B cell (primary cell): ENCODE measurements at regions not wholly inside any gene's neighbourhood (a gene's known extent, or its start where the extent isn't known, plus 50 kb on each side); places are given as distances from the start of the nearest gene placed in this dataset.

Source experiments
- ATAC-seq: fragments of 200-7000 bp; cut with Tn5 transposase; one replicate; pipeline ENCODE4 v1.10.0; 2021; ENCODE audit warnings: low read depth, mild to moderate bottlenecking, moderate number of reproducible peaks, moderate library complexity
- CTCF ChIA-PET: fragments of 350-600 bp; sonication (Branson Sonifier 250); formaldehyde crosslinking; loops from one replicate; lab custom pipeline; 2021; ENCODE audit warnings: antibody characterized with exemption, inconsistent platforms; lab: Charles Lee
- POLR2A ChIA-PET: fragments of 350-600 bp; sonication (Branson Sonifier 250); formaldehyde crosslinking; loops from one replicate; lab custom pipeline; 2021; ENCODE audit warnings: antibody characterized with exemption; lab: Charles Lee
- DNase-seq: peaks from one replicate; pipeline ENCODE4 v3.0.0; 2013
- H2AFZ ChIP-seq: 2 replicates; pipeline ENCODE4 v1.6.1; 2012; ENCODE audit warnings: mild to moderate bottlenecking, low read depth, low read length; ENCODE audit not compliant: insufficient read depth, poor library complexity, severe bottlenecking
- H3K27ac ChIP-seq, 2 donors: 1 replicate in 1 of 2; 2 replicates in 1 of 2; pipeline ENCODE4 v1.5.1; 2012 to 2013; ENCODE audit warnings: low read length in 2 of 2, mild to moderate bottlenecking in 2 of 2, moderate library complexity in 1 of 2
- H3K27me3 ChIP-seq, 4 experiments: fragments of 200-600 bp in 1 of 4; sonication (generic) in 1 of 4; replicated peaks in 1 of 4; 1 replicate in 2 of 4; 2 replicates in 2 of 4; pipeline versions ENCODE4 v1.6.1 to v1.7.0; 2013 to 2016; ENCODE audit warnings: low read length in 3 of 4, mild to moderate bottlenecking in 2 of 4, mixed read lengths in 1 of 4, moderate library complexity in 1 of 4; ENCODE audit not compliant: insufficient read depth in 4 of 4, control insufficient read depth in 3 of 4; ENCODE audit errors: control extremely low read depth in 1 of 4
- H3K36me3 ChIP-seq, 2 experiments: replicated peaks in 1 of 2; 1 replicate in 1 of 2; 2 replicates in 1 of 2; pipeline versions ENCODE4 v1.6.1 to v1.7.1; 2013; ENCODE audit warnings: low read length in 1 of 2; ENCODE audit not compliant: insufficient read depth in 2 of 2, control insufficient read depth in 1 of 2; ENCODE audit errors: control extremely low read depth in 1 of 2, extremely low read depth in 1 of 2
- H3K4me1 ChIP-seq, 2 donors: fragments of 200-600 bp in 1 of 2; sonication (generic) in 1 of 2; 1 replicate in 1 of 2; 2 replicates in 1 of 2; pipeline versions ENCODE4 v1.5.1 to v1.6.1; 2013 to 2017; ENCODE audit warnings: low read length in 2 of 2; ENCODE audit not compliant: control insufficient read depth in 2 of 2, insufficient read depth in 2 of 2
- H3K4me2 ChIP-seq: replicated peaks from 2 replicates; pipeline ENCODE3; 2012; ENCODE audit warnings: mild to moderate bottlenecking, low read depth, low read length; ENCODE audit not compliant: poor library complexity, severe bottlenecking
- H3K4me3 ChIP-seq, 5 experiments: fragments of 200-600 bp in 1 of 5; sonication (generic) in 1 of 5; 1 replicate in 3 of 5; 2 replicates in 2 of 5; pipeline versions ENCODE4 v1.5.1 to v1.7.0; 2011 to 2016; ENCODE audit warnings: low read length in 4 of 5, mild to moderate bottlenecking in 4 of 5, low read depth in 2 of 5, control low read depth in 1 of 5, moderate library complexity in 1 of 5; ENCODE audit not compliant: insufficient read depth in 1 of 5; ENCODE audit errors: control extremely low read depth in 1 of 5, extremely low read depth in 1 of 5
- H3K79me2 ChIP-seq: fragments of 200-600 bp; sonication (generic); one replicate; pipeline ENCODE4 v1.6.0; 2016; ENCODE audit warnings: low read length; ENCODE audit not compliant: control insufficient read depth, insufficient read depth
- H3K9ac ChIP-seq: fragments of 200-600 bp; sonication (generic); 2 replicates; pipeline ENCODE4 v1.6.1; 2017; ENCODE audit warnings: mild to moderate bottlenecking, low read length, moderate library complexity
- H3K9me3 ChIP-seq, 3 donors: one replicate each; pipeline versions ENCODE4 v1.6.1 to v1.7.1; 2013; ENCODE audit warnings: low read length in 2 of 3; ENCODE audit not compliant: control insufficient read depth in 2 of 3, insufficient read depth in 1 of 3; ENCODE audit errors: control extremely low read depth in 1 of 3
- H4K20me1 ChIP-seq: 2 replicates; pipeline ENCODE4 v1.6.0; 2012; ENCODE audit warnings: mild to moderate bottlenecking, low read length; ENCODE audit not compliant: insufficient read depth, control insufficient read depth, poor library complexity, severe bottlenecking
- H3K27ac Mint-ChIP-seq: one replicate; pipeline ENCODE4 v1.8.0; 2021; ENCODE audit warnings: mixed read lengths
- H3K27me3 Mint-ChIP-seq: one replicate; pipeline ENCODE4 v1.8.0; 2021; ENCODE audit warnings: mixed read lengths
- H3K4me1 Mint-ChIP-seq: one replicate; pipeline ENCODE4 v1.8.0; 2021; ENCODE audit warnings: mixed read lengths
- H3K4me3 Mint-ChIP-seq: one replicate; pipeline ENCODE4 v1.8.0; 2021; ENCODE audit warnings: mixed read lengths
- H3K9me3 Mint-ChIP-seq: one replicate; pipeline ENCODE4 v1.8.0; 2022; ENCODE audit warnings: mixed read lengths; ENCODE audit not compliant: insufficient read depth
- EZH2 ChIP-seq: IDR thresholded peaks from 2 replicates; pipeline ENCODE4 v1.6.1; 2012; ENCODE audit warnings: borderline replicate concordance, low read depth, mild to moderate bottlenecking, moderate library complexity, low read length; ENCODE audit not compliant: insufficient read depth, poor library complexity, severe bottlenecking
- WGBS: methylation state at CpG from one replicate; pipeline ENCODE4 v1.1.5; 2013; ENCODE audit warnings: missing lambda C conversion rate; ENCODE audit not compliant: insufficient coverage; 5-methylcytosine and 5-hydroxymethylcytosine counted together
- intact Hi-C: fragments of 100-400 bp; cut with micrococcal nuclease; formaldehyde crosslinking; loops from one replicate; pipeline ENCODE4 v1.10.0; 2022
- TF ChIP-seq, protein P1 (sequence below): fragments of 200-600 bp; IDR thresholded peaks from one replicate; pipeline ENCODE4 v1.8.0; 2022; ENCODE audit warnings: antibody characterized with exemption, mild to moderate bottlenecking

DNA sequence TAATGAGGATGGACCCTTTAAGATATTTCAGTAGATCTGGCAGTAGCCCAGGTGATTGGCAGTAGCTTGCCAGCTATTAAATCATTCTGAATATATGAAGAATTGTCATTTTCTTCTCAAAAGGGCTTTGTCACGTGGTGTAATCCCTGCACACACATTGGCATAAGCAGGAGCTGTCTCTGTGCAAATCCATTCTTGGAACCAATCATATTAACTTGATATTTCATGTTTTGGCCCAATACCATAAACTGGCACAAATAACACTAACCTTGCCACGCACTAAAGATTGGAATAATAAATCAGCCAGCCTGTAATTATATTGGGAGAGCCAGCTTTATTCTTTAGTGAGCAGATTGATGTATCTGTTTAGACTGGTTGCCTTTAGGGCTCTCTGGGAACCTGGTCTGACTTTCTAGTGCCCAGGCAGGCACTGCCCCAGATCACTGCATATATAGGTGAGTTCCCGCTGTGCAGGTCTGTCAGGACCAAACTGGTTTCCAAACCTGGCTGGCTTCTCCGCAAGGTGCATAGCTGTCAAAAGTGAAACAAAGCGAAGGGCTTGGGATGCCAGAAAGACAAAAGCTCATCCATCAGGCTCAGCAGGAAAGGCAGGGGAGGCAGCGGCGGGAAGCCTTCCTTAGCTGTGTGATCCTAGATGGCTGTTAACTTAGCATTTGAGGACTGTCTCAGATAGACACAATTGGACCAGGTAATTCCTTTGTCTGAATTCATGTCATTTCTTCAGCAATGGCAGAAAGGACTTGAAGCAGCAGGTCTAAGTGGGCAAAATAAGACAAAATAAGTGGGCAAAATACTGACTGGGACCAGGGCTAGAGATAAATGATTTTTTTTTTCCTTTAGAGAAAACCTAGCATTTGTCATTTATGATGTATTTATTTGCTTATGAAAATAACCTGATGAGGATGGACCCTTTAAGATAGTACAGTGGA, 128.8 kb upstream of the DYRK2 start:
- Histone ChIP-seq H3K9me3 (no peaks in the 10 kb centered on the region), H3K36me3 (no peaks in the 10 kb centered on the region), H3K27me3 (no peaks in the 10 kb centered on the region), H3K4me2 (no peak overlapping the region), H3K9ac (no peak overlapping the region), H4K20me1 (no peaks in the 10 kb centered on the region), H3K4me3 (no peak overlapping the region), H3K4me1 (peaks cover 15 to 16% of the 10 kb centered on the region in 2 donors), H3K27ac (no peak overlapping the region), H3K79me2 (no peaks in the 10 kb centered on the region), H2AFZ (no peak overlapping the region)
- intact Hi-C loops: no loop called here
- POLR2A ChIA-PET: no interaction called here
- Mint-ChIP-seq H3K27me3 (peaks cover 7% of the 10 kb centered on the region), H3K27ac (no peak overlapping the region), H3K4me1 (peaks cover 15% of the 10 kb centered on the region), H3K4me3 (no peak overlapping the region), H3K9me3 (no peaks in the 10 kb centered on the region)
- 93% methylated on average over 6 of the region's 7 CpGs for WGBS
- DNase-seq (no peak), ATAC-seq (no peak)
- CTCF ChIA-PET: no interaction called here
- TF ChIP-seq EZH2: no peak
- TF ChIP-seq, protein P1, sequence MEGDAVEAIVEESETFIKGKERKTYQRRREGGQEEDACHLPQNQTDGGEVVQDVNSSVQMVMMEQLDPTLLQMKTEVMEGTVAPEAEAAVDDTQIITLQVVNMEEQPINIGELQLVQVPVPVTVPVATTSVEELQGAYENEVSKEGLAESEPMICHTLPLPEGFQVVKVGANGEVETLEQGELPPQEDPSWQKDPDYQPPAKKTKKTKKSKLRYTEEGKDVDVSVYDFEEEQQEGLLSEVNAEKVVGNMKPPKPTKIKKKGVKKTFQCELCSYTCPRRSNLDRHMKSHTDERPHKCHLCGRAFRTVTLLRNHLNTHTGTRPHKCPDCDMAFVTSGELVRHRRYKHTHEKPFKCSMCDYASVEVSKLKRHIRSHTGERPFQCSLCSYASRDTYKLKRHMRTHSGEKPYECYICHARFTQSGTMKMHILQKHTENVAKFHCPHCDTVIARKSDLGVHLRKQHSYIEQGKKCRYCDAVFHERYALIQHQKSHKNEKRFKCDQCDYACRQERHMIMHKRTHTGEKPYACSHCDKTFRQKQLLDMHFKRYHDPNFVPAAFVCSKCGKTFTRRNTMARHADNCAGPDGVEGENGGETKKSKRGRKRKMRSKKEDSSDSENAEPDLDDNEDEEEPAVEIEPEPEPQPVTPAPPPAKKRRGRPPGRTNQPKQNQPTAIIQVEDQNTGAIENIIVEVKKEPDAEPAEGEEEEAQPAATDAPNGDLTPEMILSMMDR: no peak

DNA sequence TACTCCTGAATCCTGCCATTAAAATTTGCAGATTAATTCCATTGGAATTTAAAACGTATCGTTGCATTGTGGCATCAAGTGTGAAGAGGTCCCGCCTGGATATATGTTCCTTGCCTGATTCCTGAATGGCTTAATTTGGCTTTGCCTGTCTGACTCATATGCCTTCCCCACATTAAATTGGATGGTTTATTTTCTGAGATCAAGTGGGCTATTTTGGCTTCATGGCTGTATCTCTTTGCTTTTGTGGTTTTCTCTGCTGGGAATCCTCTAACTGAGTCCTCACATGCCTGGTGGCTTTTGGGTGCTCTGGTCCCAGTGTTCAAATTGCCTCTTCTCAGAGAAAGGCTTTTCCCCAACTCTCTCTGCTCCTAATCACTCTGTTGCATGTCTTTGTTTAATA, 127.9 kb upstream of the DYRK2 start:
- Histone ChIP-seq H3K9ac (no peak overlapping the region), H3K4me1 (peaks cover 7 to 8% of the 10 kb centered on the region in 2 donors), H3K9me3 (no peaks in the 10 kb centered on the region), H2AFZ (no peak overlapping the region), H3K27me3 (no peaks in the 10 kb centered on the region), H3K36me3 (no peaks in the 10 kb centered on the region), H4K20me1 (no peaks in the 10 kb centered on the region), H3K27ac (no peak overlapping the region), H3K79me2 (no peaks in the 10 kb centered on the region), H3K4me3 (no peak overlapping the region), H3K4me2 (no peak overlapping the region)
- ATAC-seq (no peak), DNase-seq (no peak)
- intact Hi-C loops: no loop called here
- Mint-ChIP-seq H3K27me3 (peaks cover 7% of the 10 kb centered on the region), H3K27ac (no peak overlapping the region), H3K4me3 (no peak overlapping the region), H3K9me3 (no peaks in the 10 kb centered on the region), H3K4me1 (peaks cover 7% of the 10 kb centered on the region)
- ChIA-PET CTCF (no interaction called here), POLR2A (no interaction called here)
- TF ChIP-seq, protein P1: no peak
- no peak for TF ChIP-seq EZH2
- WGBS: 100% methylated on average over 1 of the region's 3 CpGs
